CD4-positive, alpha-beta T cell (primary cell): ENCODE measurements at regions not wholly inside any gene's neighbourhood (a gene's known extent, or its start where the extent isn't known, plus 50 kb on each side); places are given as distances from the start of the nearest gene placed in this dataset.

ENCODE experiments used
- ATAC-seq: fragments of 200-7000 bp; cut with Tn5 transposase; one replicate; pipeline ENCODE4 v1.10.0; 2022; ENCODE audit warnings: mild to moderate bottlenecking; ENCODE audit not compliant: poor library complexity
- CTCF ChIA-PET: fragments of 350-600 bp; sonication (Branson Sonifier 250); formaldehyde crosslinking; loops from one replicate; lab custom pipeline; 2021; ENCODE audit warnings: antibody characterized with exemption, inconsistent platforms; lab: Charles Lee
- POLR2A ChIA-PET: fragments of 350-600 bp; sonication (Branson Sonifier 250); formaldehyde crosslinking; loops from one replicate; lab custom pipeline; 2021; ENCODE audit warnings: antibody characterized with exemption, inconsistent platforms; lab: Charles Lee
- DNase-seq, 14 experiments: peaks; one replicate each; pipeline ENCODE4 v3.0.0-alpha.2; 2013 to 2020; ENCODE audit warnings: mixed read lengths in 2 of 14
- H3K27ac ChIP-seq, 2 donors: one replicate each; pipeline versions ENCODE4 v1.5.1 to v1.7.0; 2013; ENCODE audit warnings: low read length in 2 of 2, low read depth in 1 of 2, mild to moderate bottlenecking in 1 of 2
- H3K27me3 ChIP-seq, 2 experiments: 1 replicate in 1 of 2; 2 replicates in 1 of 2; pipeline versions ENCODE4 v1.6.1 to v1.7.0; 2013; ENCODE audit warnings: low read length in 2 of 2, control low read depth in 1 of 2, mild to moderate bottlenecking in 1 of 2, moderate library complexity in 1 of 2; ENCODE audit not compliant: insufficient read depth in 2 of 2, control insufficient read depth in 1 of 2
- H3K36me3 ChIP-seq: one replicate; pipeline ENCODE4 v1.6.1; 2013; ENCODE audit warnings: low read length, control low read depth; ENCODE audit not compliant: insufficient read depth
- H3K4me1 ChIP-seq: one replicate; pipeline ENCODE4 v1.6.1; 2013; ENCODE audit warnings: low read length, control low read depth; ENCODE audit not compliant: insufficient read depth
- H3K4me3 ChIP-seq: one replicate; pipeline ENCODE4 v1.5.1; 2013; ENCODE audit warnings: mild to moderate bottlenecking, low read length, moderate library complexity
- H3K9me3 ChIP-seq, 2 experiments: 1 replicate in 1 of 2; 2 replicates in 1 of 2; pipeline versions ENCODE4 v1.6.1 to v1.7.0; 2013; ENCODE audit warnings: low read length in 2 of 2, mild to moderate bottlenecking in 2 of 2, control low read depth in 1 of 2, moderate library complexity in 1 of 2; ENCODE audit not compliant: control insufficient read depth in 1 of 2, insufficient read depth in 1 of 2
- H3K27ac Mint-ChIP-seq: one replicate; pipeline ENCODE4 v1.8.0; 2020; ENCODE audit warnings: mixed read lengths
- H3K27me3 Mint-ChIP-seq: one replicate; pipeline ENCODE4 v1.8.0; 2021; ENCODE audit warnings: mixed read lengths
- H3K36me3 Mint-ChIP-seq: one replicate; pipeline ENCODE4 v1.8.0; 2021; ENCODE audit warnings: low read depth, mixed read lengths
- H3K4me1 Mint-ChIP-seq: one replicate; pipeline ENCODE4 v1.8.0; 2021; ENCODE audit warnings: low read depth, mixed read lengths
- H3K4me3 Mint-ChIP-seq: one replicate; pipeline ENCODE4 v1.8.0; 2020; ENCODE audit warnings: mild to moderate bottlenecking, mixed read lengths
- H3K9me3 Mint-ChIP-seq: one replicate; pipeline ENCODE4 v1.8.0; 2020; ENCODE audit warnings: mixed read lengths
- CTCF ChIP-seq: fragments of 200-600 bp; IDR thresholded peaks from one replicate; pipeline ENCODE4 v1.8.0; 2022; ENCODE audit warnings: antibody characterized with exemption, mild to moderate bottlenecking
- intact Hi-C, 2 experiments: fragments of 100-400 bp; cut with DNase I in 1 of 2; cut with micrococcal nuclease in 1 of 2; formaldehyde crosslinking; loops; one replicate each; pipeline versions ENCODE4 v1.15.1 to v1.9.0; 2023 to 2025; cut with DNase I, micrococcal nuclease

- Mint-ChIP-seq H3K27me3 (peaks cover 4% of the 10 kb centered on the region), H3K4me3 (no peak overlapping the region), H3K36me3 (no peaks in the 10 kb centered on the region), H3K9me3 (no peaks in the 10 kb centered on the region), H3K4me1 (peaks cover 26% of the 10 kb centered on the region), H3K27ac (no peak overlapping the region)
- CTCF ChIA-PET: no interaction called here
- ATAC-seq (no peak), DNase-seq (no peak)
- Histone ChIP-seq H3K27me3 (no peaks in the 10 kb centered on the region), H3K36me3 (no peaks in the 10 kb centered on the region), H3K4me1 (peaks cover 10% of the 10 kb centered on the region), H3K9me3 (no peaks in the 10 kb centered on the region), H3K27ac (no peak overlapping the region), H3K4me3 (no peak overlapping the region)
- intact Hi-C loops: no loop called here
- POLR2A ChIA-PET: no interaction called here
- TF ChIP-seq CTCF: no peak
Measured at GRCh38 chr15:95458721-95459120, 871.8 kb upstream of the NR2F2 start.

- TF ChIP-seq CTCF: no peak
- Histone ChIP-seq H3K36me3 (no peaks in the 10 kb centered on the region), H3K4me1 (peaks cover 10% of the 10 kb centered on the region), H3K27me3 (no peaks in the 10 kb centered on the region), H3K27ac (no peak overlapping the region), H3K4me3 (no peak overlapping the region), H3K9me3 (no peaks in the 10 kb centered on the region)
- Mint-ChIP-seq H3K36me3 (no peaks in the 10 kb centered on the region), H3K4me3 (no peak overlapping the region), H3K27me3 (peaks cover 4% of the 10 kb centered on the region), H3K9me3 (no peaks in the 10 kb centered on the region), H3K4me1 (peaks cover 23% of the 10 kb centered on the region), H3K27ac (no peak overlapping the region)
- no peak for ATAC-seq
- intact Hi-C loops: no loop called here
- CTCF ChIA-PET: no interaction called here
- DNase-seq: no peak
- POLR2A ChIA-PET: no interaction called here
Measured at GRCh38 chr15:95459273-95459672, 871.2 kb upstream of the NR2F2 start.

GRCh38 chr15:95464509-95464908 lies 866.0 kb upstream of the NR2F2 start:
- ATAC-seq (no peak), DNase-seq (no peak)
- no peaks in the 10 kb centered on the region for H3K9me3 Mint-ChIP-seq
- H3K27ac Mint-ChIP-seq: no peak overlapping the region
- no peaks in the 10 kb centered on the region for H3K4me1 Mint-ChIP-seq
- no peaks in the 10 kb centered on the region for H3K4me1 ChIP-seq
- peaks cover 16% of the 10 kb centered on the region for H3K27me3 Mint-ChIP-seq
- POLR2A ChIA-PET: no interaction called here
- TF ChIP-seq CTCF: no peak
- H3K27me3 ChIP-seq: no peaks in the 10 kb centered on the region
- H3K4me3 Mint-ChIP-seq: no peak overlapping the region
- no peak overlapping the region for H3K4me3 ChIP-seq
- H3K27ac ChIP-seq: no peak overlapping the region
- intact Hi-C loops: no loop called here
- H3K9me3 ChIP-seq: peaks cover 0 to 4% of the 10 kb centered on the region in 2 experiments
- H3K36me3 ChIP-seq: no peaks in the 10 kb centered on the region
- CTCF ChIA-PET: no interaction called here
- H3K36me3 Mint-ChIP-seq: no peaks in the 10 kb centered on the region
